IPS-NIHi7 (cell line): ENCODE measurements at regions not wholly inside any gene's neighbourhood (a gene's known extent, or its start where the extent isn't known, plus 50 kb on each side); places are given as distances from the start of the nearest gene placed in this dataset.

Source experiments
- DNase-seq: peaks from one replicate; pipeline ENCODE4 v3.0.0; 2012; ENCODE audit warnings: mixed read lengths; ENCODE audit errors: extremely low spot score

- DNase-seq, result no peak
Measured at GRCh38 chrX:69554321-69554947, 50.3 kb downstream of the NALF2 start.

GRCh38 chrX:69555481-69556041, 51.4 kb downstream of the NALF2 start:
- DNase-seq, result no peak

GRCh38 chrX:69556060-69557011, 52.2 kb downstream of the NALF2 start:
- DNase-seq, result peak; percentile 78

GRCh38 chrX:69562904-69563578, 52.9 kb upstream of the EDA start:
- DNase-seq, result no peak

- no peak for DNase-seq
Measured at GRCh38 chrX:69564665-69565064, 51.2 kb upstream of the EDA start.

- no peak for DNase-seq
Measured at GRCh38 chrX:69565247-69565815, 50.6 kb upstream of the EDA start.
